ENCODE measurements at regions not wholly inside any gene's neighbourhood (a gene's known extent, or its start where the extent isn't known, plus 50 kb on each side); places are given as distances from the start of the nearest gene placed in this dataset.

DNA sequence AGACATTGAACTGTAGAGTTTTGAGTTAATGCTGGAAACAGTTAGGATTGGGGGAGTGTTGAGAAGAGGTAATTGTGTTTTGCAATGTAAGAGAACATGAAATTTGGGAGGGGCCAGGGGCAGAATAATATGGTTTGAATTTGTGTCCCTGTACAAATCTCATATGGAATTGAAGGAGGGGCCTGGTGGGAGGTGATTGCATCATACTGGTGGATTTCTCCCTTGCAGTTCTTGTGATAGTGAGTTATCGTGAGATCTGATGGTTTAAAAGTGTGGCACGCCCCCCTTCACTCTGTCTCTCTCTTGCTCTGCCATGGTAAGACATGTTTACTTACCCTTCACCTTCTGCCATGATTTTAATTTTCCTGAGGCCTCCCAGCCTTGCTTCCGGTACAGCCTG lies 876.0 kb upstream of the FBXO33 start:
- TF ChIP-seq, protein P1, sequence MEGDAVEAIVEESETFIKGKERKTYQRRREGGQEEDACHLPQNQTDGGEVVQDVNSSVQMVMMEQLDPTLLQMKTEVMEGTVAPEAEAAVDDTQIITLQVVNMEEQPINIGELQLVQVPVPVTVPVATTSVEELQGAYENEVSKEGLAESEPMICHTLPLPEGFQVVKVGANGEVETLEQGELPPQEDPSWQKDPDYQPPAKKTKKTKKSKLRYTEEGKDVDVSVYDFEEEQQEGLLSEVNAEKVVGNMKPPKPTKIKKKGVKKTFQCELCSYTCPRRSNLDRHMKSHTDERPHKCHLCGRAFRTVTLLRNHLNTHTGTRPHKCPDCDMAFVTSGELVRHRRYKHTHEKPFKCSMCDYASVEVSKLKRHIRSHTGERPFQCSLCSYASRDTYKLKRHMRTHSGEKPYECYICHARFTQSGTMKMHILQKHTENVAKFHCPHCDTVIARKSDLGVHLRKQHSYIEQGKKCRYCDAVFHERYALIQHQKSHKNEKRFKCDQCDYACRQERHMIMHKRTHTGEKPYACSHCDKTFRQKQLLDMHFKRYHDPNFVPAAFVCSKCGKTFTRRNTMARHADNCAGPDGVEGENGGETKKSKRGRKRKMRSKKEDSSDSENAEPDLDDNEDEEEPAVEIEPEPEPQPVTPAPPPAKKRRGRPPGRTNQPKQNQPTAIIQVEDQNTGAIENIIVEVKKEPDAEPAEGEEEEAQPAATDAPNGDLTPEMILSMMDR (conservative IDR thresholded peaks at IDR 0.05; ENCODE audit: low read depth, low read length), result no peak
- TF ChIP-seq EZH2phosphoT487 (IDR thresholded peaks at IDR 0.05; ENCODE audit: borderline replicate concordance, low read length), result no peak
